ENCODE measurements at regions not wholly inside any gene's neighbourhood (a gene's known extent, or its start where the extent isn't known, plus 50 kb on each side); places are given as distances from the start of the nearest gene placed in this dataset.

GRCh38 chr16:55264949-55265348, 59.1 kb upstream of the IRX6 start:
- H3K27ac ChIP-seq: no peak overlapping the region
- no peaks in the 10 kb centered on the region for H3K36me3 ChIP-seq
- intact Hi-C loops (cut with DNase I): no loop called here
- no peaks in the 10 kb centered on the region for H3K9me3 ChIP-seq
- TF ChIP-seq POLR2A (IDR thresholded peaks at IDR 0.05) (no peak), POLR2AphosphoS5 (IDR thresholded peaks at IDR 0.05; ENCODE audit: insufficient read depth in 1 of 2, low read depth in 1 of 2) (no peak), CTCF (IDR thresholded peaks at IDR 0.05) (no peak)
- H3K4me1 ChIP-seq: no peaks in the 10 kb centered on the region
- no peaks in the 10 kb centered on the region for H3K27me3 ChIP-seq
- no peak overlapping the region for H3K4me3 ChIP-seq
- peak in 1 of 2 donors; percentile 37 for DNase-seq (ENCODE audit: extremely low spot score in 2 of 2)

DNA sequence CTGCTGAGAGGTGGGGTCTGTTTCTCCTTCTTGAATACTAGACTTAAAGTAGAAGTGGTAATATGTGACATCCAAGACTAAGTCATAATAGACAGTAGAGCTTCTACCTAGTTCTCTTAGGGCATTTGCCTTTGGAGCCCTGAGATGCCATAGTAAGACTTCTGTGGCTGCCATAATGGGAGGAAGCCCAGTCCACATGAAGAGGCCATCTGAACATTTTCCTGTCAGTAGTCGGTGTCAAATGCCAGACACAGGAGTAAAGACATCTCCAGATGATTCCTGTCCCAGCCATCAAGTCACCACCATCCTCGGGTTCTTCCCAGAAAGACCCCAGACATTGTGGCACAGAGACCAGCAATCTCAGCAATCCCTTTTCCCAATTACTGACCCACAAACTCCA, 58.1 kb upstream of the IRX6 start:
- DNase-seq (ENCODE audit: extremely low spot score in 2 of 2): peak in 1 of 2 donors; percentile 16
- intact Hi-C loops (cut with DNase I): no loop called here
- H3K4me1 ChIP-seq: no peaks in the 10 kb centered on the region
- TF ChIP-seq POLR2A (IDR thresholded peaks at IDR 0.05) (no peak), CTCF (IDR thresholded peaks at IDR 0.05) (no peak), POLR2AphosphoS5 (IDR thresholded peaks at IDR 0.05; ENCODE audit: insufficient read depth in 1 of 2, low read depth in 1 of 2) (no peak)
- no peaks in the 10 kb centered on the region for H3K9me3 ChIP-seq
- H3K4me3 ChIP-seq: no peak overlapping the region
- H3K27me3 ChIP-seq: no peaks in the 10 kb centered on the region
- no peak overlapping the region for H3K27ac ChIP-seq
- no peaks in the 10 kb centered on the region for H3K36me3 ChIP-seq

DNA sequence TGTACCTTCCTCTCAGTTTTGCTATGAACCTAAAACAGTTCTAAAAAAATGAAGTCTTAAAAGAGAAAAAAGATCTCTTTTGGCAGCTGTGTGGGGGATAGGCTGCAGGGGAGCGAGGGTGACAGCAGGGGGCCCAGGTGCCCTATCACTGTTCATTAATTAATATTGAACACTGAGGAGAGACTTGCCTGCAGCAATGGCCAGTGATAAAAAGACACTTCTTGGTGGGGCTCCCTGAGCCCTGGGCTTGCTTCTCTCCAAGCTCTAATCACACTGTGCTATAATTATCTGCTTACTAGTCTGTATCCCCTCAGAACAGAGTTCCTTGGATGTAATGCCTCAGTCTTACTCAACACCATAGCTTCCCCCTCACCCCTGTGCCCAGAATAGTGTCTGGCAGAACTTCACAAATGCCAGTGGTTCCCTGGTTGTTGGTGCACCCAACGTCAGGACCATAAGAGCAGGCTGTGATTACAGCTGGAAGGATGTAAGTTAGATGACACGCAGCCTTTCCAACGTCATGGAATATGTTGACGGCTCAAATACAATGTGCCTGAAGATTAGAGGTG, 52.0 kb upstream of the IRX6 start:
- TF ChIP-seq POLR2AphosphoS5 (IDR thresholded peaks at IDR 0.05; ENCODE audit: insufficient read depth in 1 of 2, low read depth in 1 of 2) (no peak), POLR2A (IDR thresholded peaks at IDR 0.05) (no peak), CTCF (IDR thresholded peaks at IDR 0.05) (no peak)
- intact Hi-C loops (cut with DNase I): no loop called here

GRCh38 chr16:55272744-55273143, 51.3 kb upstream of the IRX6 start:
- Histone ChIP-seq H3K9me3 (no peaks in the 10 kb centered on the region), H3K4me3 (no peak overlapping the region), H3K36me3 (no peaks in the 10 kb centered on the region), H3K27me3 (no peaks in the 10 kb centered on the region), H3K27ac (no peak overlapping the region), H3K4me1 (no peaks in the 10 kb centered on the region)
- DNase-seq (ENCODE audit: extremely low spot score in 2 of 2): no peak
- TF ChIP-seq POLR2A (IDR thresholded peaks at IDR 0.05) (no peak), CTCF (IDR thresholded peaks at IDR 0.05) (no peak), POLR2AphosphoS5 (IDR thresholded peaks at IDR 0.05; ENCODE audit: insufficient read depth in 1 of 2, low read depth in 1 of 2) (peak in 1 of 2 donors; percentile 47)
- intact Hi-C loops (cut with DNase I): no loop called here

More for the DNA sequence above, 52.0 kb upstream of the IRX6 start:
- no peaks in the 10 kb centered on the region for H3K4me1 ChIP-seq
- no peaks in the 10 kb centered on the region for H3K9me3 ChIP-seq
- H3K4me3 ChIP-seq: no peak overlapping the region
- no peak for DNase-seq (ENCODE audit: extremely low spot score in 2 of 2)
- H3K36me3 ChIP-seq: no peaks in the 10 kb centered on the region
- no peaks in the 10 kb centered on the region for H3K27me3 ChIP-seq
- no peak overlapping the region for H3K27ac ChIP-seq

DNA sequence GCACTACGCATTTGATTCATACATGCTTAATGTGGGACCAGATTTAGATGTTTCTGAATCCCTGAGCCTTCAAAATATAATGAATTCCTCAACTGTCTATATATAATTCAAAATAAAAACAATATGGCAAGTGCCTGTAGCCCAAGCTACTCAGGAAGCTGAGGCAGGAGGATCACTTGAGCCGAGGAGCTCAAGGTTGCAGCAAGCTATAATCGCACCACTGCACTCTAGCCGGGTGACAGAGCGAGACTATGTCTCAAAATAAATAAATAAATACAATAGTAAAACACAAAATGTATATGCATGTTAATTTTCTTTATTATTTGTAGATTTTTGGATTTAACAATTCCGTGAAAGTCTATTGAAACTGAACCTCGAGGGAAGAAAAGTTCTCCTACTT, 50.6 kb upstream of the IRX6 start:
- H3K36me3 ChIP-seq: no peaks in the 10 kb centered on the region
- DNase-seq (ENCODE audit: extremely low spot score in 2 of 2): no peak
- TF ChIP-seq CTCF (IDR thresholded peaks at IDR 0.05) (no peak), POLR2A (IDR thresholded peaks at IDR 0.05) (no peak), POLR2AphosphoS5 (IDR thresholded peaks at IDR 0.05; ENCODE audit: insufficient read depth in 1 of 2, low read depth in 1 of 2) (no peak)
- no peak overlapping the region for H3K27ac ChIP-seq
- H3K9me3 ChIP-seq: no peaks in the 10 kb centered on the region
- H3K27me3 ChIP-seq: no peaks in the 10 kb centered on the region
- H3K4me1 ChIP-seq: no peaks in the 10 kb centered on the region
- H3K4me3 ChIP-seq: no peak overlapping the region
- intact Hi-C loops (cut with DNase I): no loop called here

All from vagina (tissue), 2 donors.